ENCODE measurements at regions not wholly inside any gene's neighbourhood (a gene's known extent, or its start where the extent isn't known, plus 50 kb on each side); places are given as distances from the start of the nearest gene placed in this dataset.

GRCh38 chr2:193749485-193749884 is 1554.8 kb upstream of the TMEFF2 start:
- Histone ChIP-seq H3K27me3 (ENCODE audit: insufficient read depth, low read depth) (no peaks in the 10 kb centered on the region), H4K20me1 (ENCODE audit: insufficient read depth) (no peaks in the 10 kb centered on the region), H3F3A (ENCODE audit: insufficient read depth, low read depth) (no peaks in the 10 kb centered on the region), H3K9me2 (ENCODE audit: insufficient read depth) (no peaks in the 10 kb centered on the region), H2AFZ (no peak overlapping the region), H3K4me1 (replicated peaks; ENCODE audit: insufficient read depth) (no peaks in the 10 kb centered on the region), H3K4me2 (no peak overlapping the region), H3K36me3 (ENCODE audit: low read depth) (no peaks in the 10 kb centered on the region), H3K4me3 (no peak overlapping the region), H3K27ac (no peak overlapping the region), H3K9me3 (ENCODE audit: insufficient read depth, low read depth) (no peaks in the 10 kb centered on the region), H3K79me2 (ENCODE audit: low read depth) (no peaks in the 10 kb centered on the region)
- POLR2A ChIA-PET (ENCODE audit: unreplicated experiment) = no interaction called here
- TF ChIP-seq CTCF (conservative IDR thresholded peaks at IDR 0.05) = no peak
- TF ChIP-seq EZH2 (IDR thresholded peaks at IDR 0.05; ENCODE audit: low read depth) = no peak
- no peak for DNase-seq
- BruUV-seq (replicated peaks) = no TSS peak
- intact Hi-C loops (cut with micrococcal nuclease; ENCODE audit: unreplicated experiment) = no loop called here
- CTCF ChIA-PET = no interaction called here

GRCh38 chr2:193743089-193743488 is 1548.4 kb upstream of the TMEFF2 start:
- Histone ChIP-seq H3K36me3 (ENCODE audit: low read depth) (no peaks in the 10 kb centered on the region), H3K4me3 (no peak overlapping the region), H3K27ac (no peak overlapping the region), H2AFZ (0 out of 2 replicates have a peak overlapping the region, but pooled peaks have one; percentile 55), H3F3A (ENCODE audit: insufficient read depth, low read depth) (no peaks in the 10 kb centered on the region), H4K20me1 (ENCODE audit: insufficient read depth) (no peaks in the 10 kb centered on the region), H3K27me3 (ENCODE audit: insufficient read depth, low read depth) (no peaks in the 10 kb centered on the region), H3K9me2 (ENCODE audit: insufficient read depth) (no peaks in the 10 kb centered on the region), H3K9me3 (ENCODE audit: insufficient read depth, low read depth) (no peaks in the 10 kb centered on the region), H3K79me2 (ENCODE audit: low read depth) (no peaks in the 10 kb centered on the region), H3K4me2 (no peak overlapping the region), H3K4me1 (replicated peaks; ENCODE audit: insufficient read depth) (no peaks in the 10 kb centered on the region)
- no peak for DNase-seq
- intact Hi-C loops (cut with micrococcal nuclease; ENCODE audit: unreplicated experiment) = no loop called here
- POLR2A ChIA-PET (ENCODE audit: unreplicated experiment) = no interaction called here
- CTCF ChIA-PET = no interaction called here
- BruUV-seq (replicated peaks) = no TSS peak
- TF ChIP-seq CTCF (conservative IDR thresholded peaks at IDR 0.05) (no peak), EZH2 (IDR thresholded peaks at IDR 0.05; ENCODE audit: low read depth) (no peak)

GRCh38 chr2:193738892-193739291 is 1544.2 kb upstream of the TMEFF2 start:
- Histone ChIP-seq H3K36me3 (ENCODE audit: low read depth) (no peaks in the 10 kb centered on the region), H2AFZ (no peak overlapping the region), H3K4me3 (no peak overlapping the region), H3F3A (ENCODE audit: insufficient read depth, low read depth) (no peaks in the 10 kb centered on the region), H3K4me1 (replicated peaks; ENCODE audit: insufficient read depth) (no peaks in the 10 kb centered on the region), H3K79me2 (ENCODE audit: low read depth) (no peaks in the 10 kb centered on the region), H3K9me3 (ENCODE audit: insufficient read depth, low read depth) (no peaks in the 10 kb centered on the region), H3K27ac (no peak overlapping the region), H3K27me3 (ENCODE audit: insufficient read depth, low read depth) (no peaks in the 10 kb centered on the region), H3K4me2 (no peak overlapping the region), H4K20me1 (ENCODE audit: insufficient read depth) (no peaks in the 10 kb centered on the region), H3K9me2 (ENCODE audit: insufficient read depth) (no peaks in the 10 kb centered on the region)
- intact Hi-C loops (cut with micrococcal nuclease; ENCODE audit: unreplicated experiment) = no loop called here
- TF ChIP-seq EZH2 (IDR thresholded peaks at IDR 0.05; ENCODE audit: low read depth) (no peak), CTCF (conservative IDR thresholded peaks at IDR 0.05) (no peak)
- no peak for DNase-seq
- CTCF ChIA-PET = no interaction called here
- POLR2A ChIA-PET (ENCODE audit: unreplicated experiment) = no interaction called here
- no TSS peak for BruUV-seq (replicated peaks)

Data from PC-9 (cell line).